GM23338 (cell line): ENCODE measurements at regions not wholly inside any gene's neighbourhood (a gene's known extent, or its start where the extent isn't known, plus 50 kb on each side); places are given as distances from the start of the nearest gene placed in this dataset.

Experiments
- CTCF ChIP-seq, 2 experiments: fragments of 200-600 bp in 1 of 2; sonication (generic) in 1 of 2; conservative IDR thresholded peaks; 2 replicates each; pipeline versions ENCODE4 v1.5.1 to v1.6.1; 2016 to 2017; ENCODE audit warnings: antibody characterized with exemption in 2 of 2, low read depth in 2 of 2, mild to moderate bottlenecking in 2 of 2, moderate library complexity in 1 of 2
- ETS1 ChIP-seq: IDR thresholded peaks from 2 replicates; pipeline ENCODE4 v1.6.1; 2016; ENCODE audit warnings: antibody characterized with exemption
- EZH2phosphoT487 ChIP-seq: fragments of 200-600 bp; sonication (generic); IDR thresholded peaks from one replicate; pipeline ENCODE4 v1.8.1; 2018; ENCODE audit warnings: antibody characterized with exemption; ENCODE audit not compliant: unreplicated experiment
- JUNB ChIP-seq: IDR thresholded peaks from one replicate; pipeline ENCODE4 v1.6.1; 2016; ENCODE audit warnings: antibody characterized with exemption; ENCODE audit not compliant: unreplicated experiment
- POLR2AphosphoS5 ChIP-seq: IDR thresholded peaks from 2 replicates; pipeline ENCODE4 v1.6.1; 2016; ENCODE audit warnings: antibody characterized with exemption, low read depth
- STAT1 ChIP-seq: IDR thresholded peaks from one replicate; pipeline ENCODE4 v1.6.1; 2016; ENCODE audit warnings: antibody characterized with exemption; ENCODE audit not compliant: unreplicated experiment
- ZNF114 ChIP-seq: fragments of 250-450 bp; sonication (Bioruptor Pico); IDR thresholded peaks from 2 replicates; pipeline ENCODE4 v1.5.0; 2020; ENCODE audit warnings: mild to moderate bottlenecking, moderate library complexity
- ZNF331 ChIP-seq: fragments of 250-450 bp; sonication (Bioruptor Pico); IDR thresholded peaks from 2 replicates; pipeline ENCODE4 v1.5.0; 2020; ENCODE audit warnings: low read depth, mild to moderate bottlenecking, moderate library complexity
- ZNF462 ChIP-seq: fragments of 250-450 bp; sonication (Bioruptor Pico); IDR thresholded peaks from 2 replicates; pipeline ENCODE4 v1.5.0; 2020; ENCODE audit warnings: mild to moderate bottlenecking, moderate library complexity
- TF ChIP-seq, protein P1 (sequence below): IDR thresholded peaks from one replicate; pipeline ENCODE4 v1.6.1; 2018; ENCODE audit warnings: antibody characterized with exemption; ENCODE audit not compliant: unreplicated experiment

DNA sequence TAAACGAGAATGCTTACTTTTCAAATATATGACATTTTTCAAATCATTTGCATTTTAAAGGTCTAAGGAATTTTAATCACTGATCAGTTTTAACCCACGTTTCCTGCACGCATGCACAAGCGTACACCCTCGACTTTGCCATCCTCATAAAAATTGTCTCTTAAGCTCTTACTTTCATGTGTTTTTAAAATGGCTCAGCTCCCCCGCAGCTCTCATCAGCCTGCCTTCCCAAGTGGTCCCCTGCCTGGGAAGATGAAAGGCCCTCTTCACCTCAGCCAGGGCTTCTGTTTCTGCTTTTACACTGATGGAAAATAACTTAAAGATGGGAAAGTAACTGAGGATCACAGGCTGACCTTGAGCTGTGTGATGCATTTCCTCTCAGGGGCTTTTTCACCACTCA is 131.6 kb upstream of the LSM8 start (continued):
- TF ChIP-seq ZNF462 (CRISPR knock-in tag) (no peak), POLR2AphosphoS5 (no peak), CTCF (conservative IDR thresholded peaks at IDR 0.05; ENCODE audit: low read depth in 2 of 2) (no peak), EZH2phosphoT487 (no peak), ZNF114 (CRISPR knock-in tag) (no peak), ETS1 (no peak), STAT1 (no peak), JUNB (no peak), ZNF331 (CRISPR knock-in tag) (no peak)
- TF ChIP-seq, protein P1, sequence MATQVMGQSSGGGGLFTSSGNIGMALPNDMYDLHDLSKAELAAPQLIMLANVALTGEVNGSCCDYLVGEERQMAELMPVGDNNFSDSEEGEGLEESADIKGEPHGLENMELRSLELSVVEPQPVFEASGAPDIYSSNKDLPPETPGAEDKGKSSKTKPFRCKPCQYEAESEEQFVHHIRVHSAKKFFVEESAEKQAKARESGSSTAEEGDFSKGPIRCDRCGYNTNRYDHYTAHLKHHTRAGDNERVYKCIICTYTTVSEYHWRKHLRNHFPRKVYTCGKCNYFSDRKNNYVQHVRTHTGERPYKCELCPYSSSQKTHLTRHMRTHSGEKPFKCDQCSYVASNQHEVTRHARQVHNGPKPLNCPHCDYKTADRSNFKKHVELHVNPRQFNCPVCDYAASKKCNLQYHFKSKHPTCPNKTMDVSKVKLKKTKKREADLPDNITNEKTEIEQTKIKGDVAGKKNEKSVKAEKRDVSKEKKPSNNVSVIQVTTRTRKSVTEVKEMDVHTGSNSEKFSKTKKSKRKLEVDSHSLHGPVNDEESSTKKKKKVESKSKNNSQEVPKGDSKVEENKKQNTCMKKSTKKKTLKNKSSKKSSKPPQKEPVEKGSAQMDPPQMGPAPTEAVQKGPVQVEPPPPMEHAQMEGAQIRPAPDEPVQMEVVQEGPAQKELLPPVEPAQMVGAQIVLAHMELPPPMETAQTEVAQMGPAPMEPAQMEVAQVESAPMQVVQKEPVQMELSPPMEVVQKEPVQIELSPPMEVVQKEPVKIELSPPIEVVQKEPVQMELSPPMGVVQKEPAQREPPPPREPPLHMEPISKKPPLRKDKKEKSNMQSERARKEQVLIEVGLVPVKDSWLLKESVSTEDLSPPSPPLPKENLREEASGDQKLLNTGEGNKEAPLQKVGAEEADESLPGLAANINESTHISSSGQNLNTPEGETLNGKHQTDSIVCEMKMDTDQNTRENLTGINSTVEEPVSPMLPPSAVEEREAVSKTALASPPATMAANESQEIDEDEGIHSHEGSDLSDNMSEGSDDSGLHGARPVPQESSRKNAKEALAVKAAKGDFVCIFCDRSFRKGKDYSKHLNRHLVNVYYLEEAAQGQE: no peak
